Thyroid gland (tissue), 4 donors: ENCODE measurements at regions not wholly inside any gene's neighbourhood (a gene's known extent, or its start where the extent isn't known, plus 50 kb on each side); places are given as distances from the start of the nearest gene placed in this dataset.

Experiments used
- CTCF ChIP-seq, 6 experiments: fragments of 200-600 bp in 3 of 6; fragments of 450-650 bp in 3 of 6; sonication (generic) in 3 of 6; IDR thresholded peaks; one replicate each; pipeline ENCODE4 v1.5.1; 2016 to 2019; ENCODE audit warnings: antibody characterized with exemption in 6 of 6, mild to moderate bottlenecking in 2 of 6, inconsistent platforms in 1 of 6, moderate library complexity in 1 of 6
- POLR2A ChIP-seq, 2 donors: fragments of 450-650 bp; IDR thresholded peaks; one replicate each; pipeline ENCODE4 v1.6.1; 2017; ENCODE audit warnings: antibody characterized with exemption in 2 of 2, mild to moderate bottlenecking in 2 of 2, moderate library complexity in 1 of 2

- no peak for TF ChIP-seq POLR2A (IDR thresholded peaks at IDR 0.05)
- TF ChIP-seq CTCF (IDR thresholded peaks at IDR 0.05): no peak
These were observed 127.4 kb downstream of the PFDN4 start for GRCh38 chr20:54335299-54335698.
